ENCODE measurements at regions not wholly inside any gene's neighbourhood (a gene's known extent, or its start where the extent isn't known, plus 50 kb on each side); places are given as distances from the start of the nearest gene placed in this dataset.

DNA sequence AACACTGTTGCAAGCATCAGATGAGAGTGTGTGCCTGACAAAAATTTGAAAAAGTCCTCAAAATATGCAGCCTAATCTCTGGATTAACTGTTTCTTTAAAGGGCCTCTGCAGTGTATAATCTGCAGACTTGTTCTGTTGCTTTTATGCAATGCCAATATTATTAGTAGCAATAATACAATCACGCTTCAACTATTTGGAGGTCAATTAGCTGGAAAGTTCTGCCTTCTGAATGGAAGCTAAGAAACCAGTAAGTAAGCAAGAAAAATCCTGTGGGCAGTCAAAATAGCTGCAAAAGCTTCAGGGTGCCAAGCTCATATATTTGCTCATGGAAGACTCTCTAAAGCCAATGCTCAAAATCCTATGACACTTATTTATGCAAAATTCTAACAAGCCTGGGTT lies 153.2 kb upstream of the NR2F2 start:
- TF ChIP-seq TAF1 (CRISPR knock-in tag; IDR thresholded peaks at IDR 0.05) (no peak), KDM1A (CRISPR knock-in tag; IDR thresholded peaks at IDR 0.05) (no peak)
- TF ChIP-seq, protein P1, sequence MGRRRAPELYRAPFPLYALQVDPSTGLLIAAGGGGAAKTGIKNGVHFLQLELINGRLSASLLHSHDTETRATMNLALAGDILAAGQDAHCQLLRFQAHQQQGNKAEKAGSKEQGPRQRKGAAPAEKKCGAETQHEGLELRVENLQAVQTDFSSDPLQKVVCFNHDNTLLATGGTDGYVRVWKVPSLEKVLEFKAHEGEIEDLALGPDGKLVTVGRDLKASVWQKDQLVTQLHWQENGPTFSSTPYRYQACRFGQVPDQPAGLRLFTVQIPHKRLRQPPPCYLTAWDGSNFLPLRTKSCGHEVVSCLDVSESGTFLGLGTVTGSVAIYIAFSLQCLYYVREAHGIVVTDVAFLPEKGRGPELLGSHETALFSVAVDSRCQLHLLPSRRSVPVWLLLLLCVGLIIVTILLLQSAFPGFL (CRISPR knock-in tag; IDR thresholded peaks at IDR 0.05), result no peak
- Histone ChIP-seq H2AFZ (ENCODE audit: low read length) (no peak overlapping the region), H3K4me2 (ENCODE audit: low read depth, low read length) (no peak overlapping the region), H3K4me3 (replicated peaks in 1 of 3; ENCODE audit: insufficient read depth in 1 of 3, low read depth in 2 of 3, low read length in 3 of 3) (no peak overlapping the region), H3K4me1 (ENCODE audit: insufficient read depth, low read length) (peaks cover 37% of the 10 kb centered on the region), H4K20me1 (ENCODE audit: insufficient read depth, low read length) (no peaks in the 10 kb centered on the region), H3K79me2 (ENCODE audit: insufficient read depth, low read length) (no peaks in the 10 kb centered on the region), H3K36me3 (replicated peaks in 1 of 2; ENCODE audit: control insufficient read depth in 1 of 2, insufficient read depth in 2 of 2, low read length in 2 of 2) (no peaks in the 10 kb centered on the region), H3K27me3 (ENCODE audit: control insufficient read depth in 1 of 2, insufficient read depth in 2 of 2, low read length in 2 of 2) (no peaks in the 10 kb centered on the region), H3K9me3 (ENCODE audit: low read length) (no peaks in the 10 kb centered on the region), H3K27ac (ENCODE audit: extremely low read length, insufficient read depth, low read length) (no peak overlapping the region), H3K9ac (ENCODE audit: insufficient read depth, low read depth, low read length) (no peak overlapping the region)
- DNase-seq (ENCODE audit: low spot score) (no peak), FAIRE-seq (no peak), ATAC-seq (no peak)
- intact Hi-C loops (cut with micrococcal nuclease; ENCODE audit: unreplicated experiment) (no loop called here), in situ Hi-C loops (cut with HindIII; ENCODE audit: extremely low pct_ligation_motif_present, low pct_unique_long_range_greater_than_20kb) (loop anchor here (10.0 kb wide), 1 partner anchor 158 kb away; the partner anchor contains the start of gene NR2F2)
- CTCF ChIA-PET (ENCODE audit: low intra/inter-chr PET ratio, low total read pairs), result no interaction called here
- POLR2A ChIA-PET, result no interaction called here
- 94% methylated on average over 1 of the region's 1 CpG for WGBS (ENCODE audit: low lambda C conversion rate)
- no TSS peak for BruUV-seq (replicated peaks)

DNA sequence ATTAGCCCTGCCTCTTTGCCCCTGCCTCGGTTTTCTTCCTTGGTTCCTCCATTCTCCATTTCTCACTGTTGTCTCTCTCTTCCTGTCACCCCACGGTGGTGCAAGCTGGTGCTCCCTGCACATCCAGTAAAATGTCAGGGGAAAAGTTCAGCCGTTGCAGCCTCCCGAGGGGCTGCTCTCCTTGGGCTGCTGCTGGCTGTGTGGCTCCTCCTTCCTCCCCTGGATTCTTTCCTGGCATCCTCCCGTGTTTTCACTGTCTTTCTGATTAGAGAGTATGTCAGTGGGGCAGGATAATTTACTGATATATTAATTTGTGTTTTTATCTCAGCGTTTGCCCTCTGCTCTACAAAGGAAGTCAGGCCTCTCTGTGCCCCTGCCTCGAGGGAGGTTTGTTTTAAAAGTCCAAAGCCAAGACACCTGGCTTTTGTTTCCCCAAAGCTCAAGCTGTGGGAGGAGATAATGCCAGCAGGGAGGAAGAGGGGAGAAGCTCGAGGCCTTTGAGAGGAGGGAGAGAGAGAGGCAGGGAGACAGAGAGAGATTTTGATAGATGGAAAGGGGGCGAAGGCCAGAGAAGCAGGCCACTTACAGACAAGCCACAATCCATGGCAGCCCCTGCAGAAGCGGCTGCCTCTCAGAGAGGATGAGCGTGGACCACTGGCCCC lies 150.3 kb upstream of the NR2F2 start:
- POLR2A ChIA-PET, result no interaction called here
- Histone ChIP-seq H4K20me1 (ENCODE audit: insufficient read depth, low read length) (no peaks in the 10 kb centered on the region), H2AFZ (ENCODE audit: low read length) (no peak overlapping the region), H3K4me1 (ENCODE audit: insufficient read depth, low read length) (peaks cover 54% of the 10 kb centered on the region), H3K27ac (ENCODE audit: extremely low read length, insufficient read depth, low read length) (no peak overlapping the region), H3K36me3 (replicated peaks in 1 of 2; ENCODE audit: control insufficient read depth in 1 of 2, insufficient read depth in 2 of 2, low read length in 2 of 2) (no peaks in the 10 kb centered on the region), H3K4me2 (ENCODE audit: low read depth, low read length) (no peak overlapping the region), H3K9ac (ENCODE audit: insufficient read depth, low read depth, low read length) (no peak overlapping the region), H3K27me3 (ENCODE audit: control insufficient read depth in 1 of 2, insufficient read depth in 2 of 2, low read length in 2 of 2) (no peaks in the 10 kb centered on the region), H3K9me3 (ENCODE audit: low read length) (no peaks in the 10 kb centered on the region), H3K79me2 (ENCODE audit: insufficient read depth, low read length) (no peaks in the 10 kb centered on the region), H3K4me3 (replicated peaks in 1 of 3; ENCODE audit: insufficient read depth in 1 of 3, low read depth in 2 of 3, low read length in 3 of 3) (no peak overlapping the region)
- CTCF ChIA-PET (ENCODE audit: low intra/inter-chr PET ratio, low total read pairs), result no interaction called here
- intact Hi-C loops (cut with micrococcal nuclease; ENCODE audit: unreplicated experiment) (no loop called here), in situ Hi-C loops (cut with HindIII; ENCODE audit: extremely low pct_ligation_motif_present, low pct_unique_long_range_greater_than_20kb) (no loop called here)
- no peak for DNase-seq (ENCODE audit: low spot score)
- ATAC-seq, result no peak
- WGBS (ENCODE audit: low lambda C conversion rate), result 67% methylated on average over 11 of the region's 11 CpGs
- BruUV-seq (replicated peaks), result no TSS peak
- TF ChIP-seq, protein P2, sequence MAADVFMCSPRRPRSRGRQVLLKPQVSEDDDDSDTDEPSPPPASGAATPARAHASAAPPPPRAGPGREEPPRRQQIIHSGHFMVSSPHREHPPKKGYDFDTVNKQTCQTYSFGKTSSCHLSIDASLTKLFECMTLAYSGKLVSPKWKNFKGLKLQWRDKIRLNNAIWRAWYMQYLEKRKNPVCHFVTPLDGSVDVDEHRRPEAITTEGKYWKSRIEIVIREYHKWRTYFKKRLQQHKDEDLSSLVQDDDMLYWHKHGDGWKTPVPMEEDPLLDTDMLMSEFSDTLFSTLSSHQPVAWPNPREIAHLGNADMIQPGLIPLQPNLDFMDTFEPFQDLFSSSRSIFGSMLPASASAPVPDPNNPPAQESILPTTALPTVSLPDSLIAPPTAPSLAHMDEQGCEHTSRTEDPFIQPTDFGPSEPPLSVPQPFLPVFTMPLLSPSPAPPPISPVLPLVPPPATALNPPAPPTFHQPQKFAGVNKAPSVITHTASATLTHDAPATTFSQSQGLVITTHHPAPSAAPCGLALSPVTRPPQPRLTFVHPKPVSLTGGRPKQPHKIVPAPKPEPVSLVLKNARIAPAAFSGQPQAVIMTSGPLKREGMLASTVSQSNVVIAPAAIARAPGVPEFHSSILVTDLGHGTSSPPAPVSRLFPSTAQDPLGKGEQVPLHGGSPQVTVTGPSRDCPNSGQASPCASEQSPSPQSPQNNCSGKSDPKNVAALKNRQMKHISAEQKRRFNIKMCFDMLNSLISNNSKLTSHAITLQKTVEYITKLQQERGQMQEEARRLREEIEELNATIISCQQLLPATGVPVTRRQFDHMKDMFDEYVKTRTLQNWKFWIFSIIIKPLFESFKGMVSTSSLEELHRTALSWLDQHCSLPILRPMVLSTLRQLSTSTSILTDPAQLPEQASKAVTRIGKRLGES (CRISPR knock-in tag; IDR thresholded peaks at IDR 0.05; ENCODE audit: borderline replicate concordance), result no peak
- TF ChIP-seq ZNF263 (CRISPR knock-in tag; IDR thresholded peaks at IDR 0.05), result 0 out of 2 replicates have a peak, but pooled peaks have one; percentile 24
- FAIRE-seq, result no peak
